WTC11 (cell line): ENCODE measurements at regions not wholly inside any gene's neighbourhood (a gene's known extent, or its start where the extent isn't known, plus 50 kb on each side); places are given as distances from the start of the nearest gene placed in this dataset.

Experiments
- ATAC-seq: fragments of 200-7000 bp; cut with Tn5 transposase; 2 replicates; pipeline ENCODE4 v1.10.0; 2021; ENCODE audit warnings: mild to moderate bottlenecking, moderate library complexity
- CTCF ChIA-PET: fragments of 300-600 bp; sonication (Branson Sonifier 250); formaldehyde crosslinking; loops from one replicate; lab custom pipeline; 2021; ENCODE audit warnings: antibody characterized with exemption; lab: Charles Lee
- POLR2A ChIA-PET: fragments of 350-600 bp; sonication (Branson Sonifier 250); formaldehyde crosslinking; loops from one replicate; lab custom pipeline; 2021; ENCODE audit warnings: antibody characterized with exemption; lab: Charles Lee
- DNase-seq: peaks from one replicate; pipeline ENCODE4 v3.0.0; 2021; ENCODE audit warnings: low spot score
- H3K27ac Mint-ChIP-seq: 2 replicates; pipeline ENCODE4 v1.8.0; 2021; ENCODE audit warnings: mixed read lengths
- H3K27me3 Mint-ChIP-seq: 2 replicates; pipeline ENCODE4 v1.8.0; 2021; ENCODE audit warnings: low read depth, mild to moderate bottlenecking, moderate library complexity, mixed read lengths
- H3K36me3 Mint-ChIP-seq: 2 replicates; pipeline ENCODE4 v1.8.0; 2021; ENCODE audit warnings: mixed read lengths
- H3K4me1 Mint-ChIP-seq: 2 replicates; pipeline ENCODE4 v1.8.0; 2022; ENCODE audit warnings: mixed read lengths
- H3K4me3 Mint-ChIP-seq: 2 replicates; pipeline ENCODE4 v1.8.0; 2021; ENCODE audit warnings: mild to moderate bottlenecking, moderate library complexity, mixed read lengths
- H3K9me3 Mint-ChIP-seq: 2 replicates; pipeline ENCODE4 v1.8.0; 2021; ENCODE audit warnings: mixed read lengths
- CBFB ChIP-seq: sonication (generic); formaldehyde crosslinking; IDR thresholded peaks from 2 replicates; pipeline ENCODE4 v1.8.1; 2022; ENCODE audit warnings: mild to moderate bottlenecking, low read depth, missing genetic modification reagents
- CREM ChIP-seq: sonication (generic); formaldehyde crosslinking; IDR thresholded peaks from 2 replicates; pipeline ENCODE4 v1.8.1; 2022; ENCODE audit warnings: mild to moderate bottlenecking, missing genetic modification reagents, moderate library complexity
- ELF4 ChIP-seq: sonication (generic); formaldehyde crosslinking; IDR thresholded peaks from 2 replicates; pipeline ENCODE4 v1.8.1; 2022; ENCODE audit warnings: low read depth, mild to moderate bottlenecking, moderate library complexity, missing genetic modification reagents
- ESRRA ChIP-seq: sonication (generic); formaldehyde crosslinking; IDR thresholded peaks from 2 replicates; pipeline ENCODE4 v1.8.1; 2022; ENCODE audit warnings: mild to moderate bottlenecking, missing genetic modification reagents, borderline replicate concordance
- GABPB1 ChIP-seq: sonication (generic); formaldehyde crosslinking; IDR thresholded peaks from 2 replicates; pipeline ENCODE4 v1.8.1; 2023; ENCODE audit warnings: mild to moderate bottlenecking, missing genetic modification reagents
- MYBL2 ChIP-seq: sonication (generic); formaldehyde crosslinking; IDR thresholded peaks from 2 replicates; pipeline ENCODE4 v1.8.1; 2023; ENCODE audit warnings: mild to moderate bottlenecking, moderate library complexity, missing genetic modification reagents
- NFE2L1 ChIP-seq: sonication (generic); formaldehyde crosslinking; IDR thresholded peaks from 2 replicates; pipeline ENCODE4 v1.8.1; 2023; ENCODE audit warnings: missing genetic modification reagents
- OVOL2 ChIP-seq: fragments of 250-450 bp; sonication (Bioruptor Pico); IDR thresholded peaks from 2 replicates; pipeline ENCODE4 v1.9.0; 2021; ENCODE audit warnings: mild to moderate bottlenecking, borderline replicate concordance
- SMAD3 ChIP-seq: sonication (generic); formaldehyde crosslinking; IDR thresholded peaks from 2 replicates; pipeline ENCODE4 v1.8.0; 2022; ENCODE audit warnings: missing genetic modification reagents, mild to moderate bottlenecking, borderline replicate concordance
- TEAD1 ChIP-seq: sonication (generic); formaldehyde crosslinking; IDR thresholded peaks from 2 replicates; pipeline ENCODE4 v1.8.0; 2022; ENCODE audit warnings: mild to moderate bottlenecking, missing genetic modification reagents
- ZNF138 ChIP-seq: sonication (generic); formaldehyde crosslinking; conservative IDR thresholded peaks from 2 replicates; pipeline ENCODE4 v1.8.1; 2022; ENCODE audit warnings: mild to moderate bottlenecking, moderate library complexity, missing genetic modification reagents
- ZNF317 ChIP-seq: sonication (generic); formaldehyde crosslinking; IDR thresholded peaks from 2 replicates; pipeline ENCODE4 v1.8.1; 2023; ENCODE audit warnings: low read depth, mild to moderate bottlenecking, moderate library complexity, missing genetic modification reagents, borderline replicate concordance
- TF ChIP-seq, protein P1 (sequence below): sonication (generic); formaldehyde crosslinking; IDR thresholded peaks from 2 replicates; pipeline ENCODE4 v1.8.1; 2023; ENCODE audit warnings: mild to moderate bottlenecking, missing genetic modification reagents
- TF ChIP-seq, protein P2 (sequence below): sonication (generic); formaldehyde crosslinking; IDR thresholded peaks from 2 replicates; pipeline ENCODE4 v1.8.1; 2022; ENCODE audit warnings: low read depth, missing genetic modification reagents, borderline replicate concordance
- TF ChIP-seq, protein P3 (sequence below): sonication (generic); formaldehyde crosslinking; IDR thresholded peaks from 2 replicates; pipeline ENCODE4 v1.8.1; 2023; ENCODE audit warnings: mild to moderate bottlenecking, missing genetic modification reagents
- TF ChIP-seq, protein P4 (sequence below): sonication (generic); formaldehyde crosslinking; IDR thresholded peaks from 2 replicates; pipeline ENCODE4 v1.8.0; 2022; ENCODE audit warnings: mild to moderate bottlenecking, missing genetic modification reagents
- TF ChIP-seq, protein P5 (sequence below): sonication (generic); formaldehyde crosslinking; IDR thresholded peaks from 2 replicates; pipeline ENCODE4 v1.8.1; 2022; ENCODE audit warnings: missing genetic modification reagents, borderline replicate concordance
- TF ChIP-seq, protein P6 (sequence below): fragments of 200-600 bp; IDR thresholded peaks from 2 replicates; pipeline ENCODE4 v1.8.0; 2022; ENCODE audit warnings: antibody characterized with exemption
- TF ChIP-seq, protein P7 (sequence below): sonication (generic); formaldehyde crosslinking; IDR thresholded peaks from 2 replicates; pipeline ENCODE4 v1.8.0; 2022; ENCODE audit warnings: mild to moderate bottlenecking, missing genetic modification reagents
- TF ChIP-seq, protein P8 (sequence below): sonication (generic); formaldehyde crosslinking; IDR thresholded peaks from 2 replicates; pipeline ENCODE4 v1.8.0; 2022; ENCODE audit warnings: mild to moderate bottlenecking, missing genetic modification reagents

DNA sequence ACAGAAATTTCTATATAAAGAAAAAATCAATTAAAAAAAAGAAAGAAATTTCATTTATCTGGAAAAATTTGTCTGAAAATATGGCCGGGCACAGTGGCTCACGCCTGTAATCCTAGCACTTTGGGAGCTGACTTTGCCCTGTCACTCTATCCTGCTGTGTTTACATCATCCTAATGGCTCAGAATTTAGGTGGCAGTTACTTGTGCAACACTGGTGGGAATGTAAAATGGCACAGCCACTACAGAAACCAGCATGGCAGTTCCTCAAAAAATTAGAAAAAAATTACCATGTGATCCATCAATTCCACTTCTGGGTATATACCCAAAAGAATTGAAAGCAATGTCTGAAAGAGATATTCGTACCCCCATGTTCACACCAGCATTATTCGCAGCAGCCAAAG lies 405.2 kb upstream of the AUTS2 start:
- no peak for TF ChIP-seq GABPB1
- TF ChIP-seq, protein P1, sequence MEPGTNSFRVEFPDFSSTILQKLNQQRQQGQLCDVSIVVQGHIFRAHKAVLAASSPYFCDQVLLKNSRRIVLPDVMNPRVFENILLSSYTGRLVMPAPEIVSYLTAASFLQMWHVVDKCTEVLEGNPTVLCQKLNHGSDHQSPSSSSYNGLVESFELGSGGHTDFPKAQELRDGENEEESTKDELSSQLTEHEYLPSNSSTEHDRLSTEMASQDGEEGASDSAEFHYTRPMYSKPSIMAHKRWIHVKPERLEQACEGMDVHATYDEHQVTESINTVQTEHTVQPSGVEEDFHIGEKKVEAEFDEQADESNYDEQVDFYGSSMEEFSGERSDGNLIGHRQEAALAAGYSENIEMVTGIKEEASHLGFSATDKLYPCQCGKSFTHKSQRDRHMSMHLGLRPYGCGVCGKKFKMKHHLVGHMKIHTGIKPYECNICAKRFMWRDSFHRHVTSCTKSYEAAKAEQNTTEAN (CRISPR knock-in tag): no peak
- no peak for TF ChIP-seq NFE2L1 (CRISPR knock-in tag)
- no peak for TF ChIP-seq SMAD3
- TF ChIP-seq, protein P2, sequence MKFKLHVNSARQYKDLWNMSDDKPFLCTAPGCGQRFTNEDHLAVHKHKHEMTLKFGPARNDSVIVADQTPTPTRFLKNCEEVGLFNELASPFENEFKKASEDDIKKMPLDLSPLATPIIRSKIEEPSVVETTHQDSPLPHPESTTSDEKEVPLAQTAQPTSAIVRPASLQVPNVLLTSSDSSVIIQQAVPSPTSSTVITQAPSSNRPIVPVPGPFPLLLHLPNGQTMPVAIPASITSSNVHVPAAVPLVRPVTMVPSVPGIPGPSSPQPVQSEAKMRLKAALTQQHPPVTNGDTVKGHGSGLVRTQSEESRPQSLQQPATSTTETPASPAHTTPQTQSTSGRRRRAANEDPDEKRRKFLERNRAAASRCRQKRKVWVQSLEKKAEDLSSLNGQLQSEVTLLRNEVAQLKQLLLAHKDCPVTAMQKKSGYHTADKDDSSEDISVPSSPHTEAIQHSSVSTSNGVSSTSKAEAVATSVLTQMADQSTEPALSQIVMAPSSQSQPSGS (CRISPR knock-in tag): no peak
- TF ChIP-seq, protein P3, sequence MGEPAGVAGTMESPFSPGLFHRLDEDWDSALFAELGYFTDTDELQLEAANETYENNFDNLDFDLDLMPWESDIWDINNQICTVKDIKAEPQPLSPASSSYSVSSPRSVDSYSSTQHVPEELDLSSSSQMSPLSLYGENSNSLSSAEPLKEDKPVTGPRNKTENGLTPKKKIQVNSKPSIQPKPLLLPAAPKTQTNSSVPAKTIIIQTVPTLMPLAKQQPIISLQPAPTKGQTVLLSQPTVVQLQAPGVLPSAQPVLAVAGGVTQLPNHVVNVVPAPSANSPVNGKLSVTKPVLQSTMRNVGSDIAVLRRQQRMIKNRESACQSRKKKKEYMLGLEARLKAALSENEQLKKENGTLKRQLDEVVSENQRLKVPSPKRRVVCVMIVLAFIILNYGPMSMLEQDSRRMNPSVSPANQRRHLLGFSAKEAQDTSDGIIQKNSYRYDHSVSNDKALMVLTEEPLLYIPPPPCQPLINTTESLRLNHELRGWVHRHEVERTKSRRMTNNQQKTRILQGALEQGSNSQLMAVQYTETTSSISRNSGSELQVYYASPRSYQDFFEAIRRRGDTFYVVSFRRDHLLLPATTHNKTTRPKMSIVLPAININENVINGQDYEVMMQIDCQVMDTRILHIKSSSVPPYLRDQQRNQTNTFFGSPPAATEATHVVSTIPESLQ (CRISPR knock-in tag): no peak
- TF ChIP-seq TEAD1 (CRISPR knock-in tag): no peak
- TF ChIP-seq ZNF317 (CRISPR knock-in tag): no peak
- TF ChIP-seq, protein P4, sequence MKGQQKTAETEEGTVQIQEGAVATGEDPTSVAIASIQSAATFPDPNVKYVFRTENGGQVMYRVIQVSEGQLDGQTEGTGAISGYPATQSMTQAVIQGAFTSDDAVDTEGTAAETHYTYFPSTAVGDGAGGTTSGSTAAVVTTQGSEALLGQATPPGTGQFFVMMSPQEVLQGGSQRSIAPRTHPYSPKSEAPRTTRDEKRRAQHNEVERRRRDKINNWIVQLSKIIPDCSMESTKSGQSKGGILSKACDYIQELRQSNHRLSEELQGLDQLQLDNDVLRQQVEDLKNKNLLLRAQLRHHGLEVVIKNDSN (CRISPR knock-in tag): no peak
- TF ChIP-seq ZNF138 (CRISPR knock-in tag): no peak
- TF ChIP-seq, protein P5, sequence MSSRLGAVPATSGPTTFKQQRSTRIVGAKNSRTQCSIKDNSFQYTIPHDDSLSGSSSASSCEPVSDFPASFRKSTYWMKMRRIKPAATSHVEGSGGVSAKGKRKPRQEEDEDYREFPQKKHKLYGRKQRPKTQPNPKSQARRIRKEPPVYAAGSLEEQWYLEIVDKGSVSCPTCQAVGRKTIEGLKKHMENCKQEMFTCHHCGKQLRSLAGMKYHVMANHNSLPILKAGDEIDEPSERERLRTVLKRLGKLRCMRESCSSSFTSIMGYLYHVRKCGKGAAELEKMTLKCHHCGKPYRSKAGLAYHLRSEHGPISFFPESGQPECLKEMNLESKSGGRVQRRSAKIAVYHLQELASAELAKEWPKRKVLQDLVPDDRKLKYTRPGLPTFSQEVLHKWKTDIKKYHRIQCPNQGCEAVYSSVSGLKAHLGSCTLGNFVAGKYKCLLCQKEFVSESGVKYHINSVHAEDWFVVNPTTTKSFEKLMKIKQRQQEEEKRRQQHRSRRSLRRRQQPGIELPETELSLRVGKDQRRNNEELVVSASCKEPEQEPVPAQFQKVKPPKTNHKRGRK (CRISPR knock-in tag): no peak
- TF ChIP-seq, protein P6, sequence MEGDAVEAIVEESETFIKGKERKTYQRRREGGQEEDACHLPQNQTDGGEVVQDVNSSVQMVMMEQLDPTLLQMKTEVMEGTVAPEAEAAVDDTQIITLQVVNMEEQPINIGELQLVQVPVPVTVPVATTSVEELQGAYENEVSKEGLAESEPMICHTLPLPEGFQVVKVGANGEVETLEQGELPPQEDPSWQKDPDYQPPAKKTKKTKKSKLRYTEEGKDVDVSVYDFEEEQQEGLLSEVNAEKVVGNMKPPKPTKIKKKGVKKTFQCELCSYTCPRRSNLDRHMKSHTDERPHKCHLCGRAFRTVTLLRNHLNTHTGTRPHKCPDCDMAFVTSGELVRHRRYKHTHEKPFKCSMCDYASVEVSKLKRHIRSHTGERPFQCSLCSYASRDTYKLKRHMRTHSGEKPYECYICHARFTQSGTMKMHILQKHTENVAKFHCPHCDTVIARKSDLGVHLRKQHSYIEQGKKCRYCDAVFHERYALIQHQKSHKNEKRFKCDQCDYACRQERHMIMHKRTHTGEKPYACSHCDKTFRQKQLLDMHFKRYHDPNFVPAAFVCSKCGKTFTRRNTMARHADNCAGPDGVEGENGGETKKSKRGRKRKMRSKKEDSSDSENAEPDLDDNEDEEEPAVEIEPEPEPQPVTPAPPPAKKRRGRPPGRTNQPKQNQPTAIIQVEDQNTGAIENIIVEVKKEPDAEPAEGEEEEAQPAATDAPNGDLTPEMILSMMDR: no peak
- TF ChIP-seq CREM (CRISPR knock-in tag): no peak
- TF ChIP-seq, protein P7, sequence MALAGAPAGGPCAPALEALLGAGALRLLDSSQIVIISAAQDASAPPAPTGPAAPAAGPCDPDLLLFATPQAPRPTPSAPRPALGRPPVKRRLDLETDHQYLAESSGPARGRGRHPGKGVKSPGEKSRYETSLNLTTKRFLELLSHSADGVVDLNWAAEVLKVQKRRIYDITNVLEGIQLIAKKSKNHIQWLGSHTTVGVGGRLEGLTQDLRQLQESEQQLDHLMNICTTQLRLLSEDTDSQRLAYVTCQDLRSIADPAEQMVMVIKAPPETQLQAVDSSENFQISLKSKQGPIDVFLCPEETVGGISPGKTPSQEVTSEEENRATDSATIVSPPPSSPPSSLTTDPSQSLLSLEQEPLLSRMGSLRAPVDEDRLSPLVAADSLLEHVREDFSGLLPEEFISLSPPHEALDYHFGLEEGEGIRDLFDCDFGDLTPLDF (CRISPR knock-in tag): no peak
- TF ChIP-seq ELF4 (CRISPR knock-in tag): no peak
- TF ChIP-seq CBFB (CRISPR knock-in tag): no peak
- TF ChIP-seq, protein P8, sequence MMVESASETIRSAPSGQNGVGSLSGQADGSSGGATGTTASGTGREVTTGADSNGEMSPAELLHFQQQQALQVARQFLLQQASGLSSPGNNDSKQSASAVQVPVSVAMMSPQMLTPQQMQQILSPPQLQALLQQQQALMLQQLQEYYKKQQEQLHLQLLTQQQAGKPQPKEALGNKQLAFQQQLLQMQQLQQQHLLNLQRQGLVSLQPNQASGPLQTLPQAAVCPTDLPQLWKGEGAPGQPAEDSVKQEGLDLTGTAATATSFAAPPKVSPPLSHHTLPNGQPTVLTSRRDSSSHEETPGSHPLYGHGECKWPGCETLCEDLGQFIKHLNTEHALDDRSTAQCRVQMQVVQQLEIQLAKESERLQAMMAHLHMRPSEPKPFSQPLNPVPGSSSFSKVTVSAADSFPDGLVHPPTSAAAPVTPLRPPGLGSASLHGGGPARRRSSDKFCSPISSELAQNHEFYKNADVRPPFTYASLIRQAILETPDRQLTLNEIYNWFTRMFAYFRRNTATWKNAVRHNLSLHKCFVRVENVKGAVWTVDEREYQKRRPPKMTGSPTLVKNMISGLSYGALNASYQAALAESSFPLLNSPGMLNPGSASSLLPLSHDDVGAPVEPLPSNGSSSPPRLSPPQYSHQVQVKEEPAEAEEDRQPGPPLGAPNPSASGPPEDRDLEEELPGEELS (CRISPR knock-in tag): no peak
- TF ChIP-seq OVOL2 (CRISPR knock-in tag): no peak
- no peak for TF ChIP-seq MYBL2 (CRISPR knock-in tag)
- no peak for TF ChIP-seq ESRRA (CRISPR knock-in tag)
- TF ChIP-seq, all 79 proteins: peak for 0
- Mint-ChIP-seq H3K36me3 (0 out of 2 replicates have a peak, but pooled peaks cover 2% of the 10 kb centered on the region), H3K9me3 (peaks cover 32% of the 10 kb centered on the region), H3K27ac (no peak overlapping the region), H3K27me3 (no peaks in the 10 kb centered on the region; the same call in 1 of the 2 replicates), H3K4me3 (no peak overlapping the region), H3K4me1 (no peaks in the 10 kb centered on the region)
- ChIA-PET POLR2A (no interaction called here), CTCF (no interaction called here)
- DNase-seq (no peak), ATAC-seq (no peak)
